ENCODE measurements at regions not wholly inside any gene's neighbourhood (a gene's known extent, or its start where the extent isn't known, plus 50 kb on each side); places are given as distances from the start of the nearest gene placed in this dataset.

GRCh38 chr5:13640270-13640669 lies 304.2 kb downstream of the DNAH5 start:
- Histone ChIP-seq H3K27me3 (no peaks in the 10 kb centered on the region), H3K4me1 (no peaks in the 10 kb centered on the region), H3K9me3 (no peaks in the 10 kb centered on the region), H3K36me3 (no peaks in the 10 kb centered on the region), H3K4me3 (no peak overlapping the region), H3K27ac (no peak overlapping the region)
- TF ChIP-seq POLR2A (IDR thresholded peaks at IDR 0.05) = no peak
- TF ChIP-seq, protein P1, sequence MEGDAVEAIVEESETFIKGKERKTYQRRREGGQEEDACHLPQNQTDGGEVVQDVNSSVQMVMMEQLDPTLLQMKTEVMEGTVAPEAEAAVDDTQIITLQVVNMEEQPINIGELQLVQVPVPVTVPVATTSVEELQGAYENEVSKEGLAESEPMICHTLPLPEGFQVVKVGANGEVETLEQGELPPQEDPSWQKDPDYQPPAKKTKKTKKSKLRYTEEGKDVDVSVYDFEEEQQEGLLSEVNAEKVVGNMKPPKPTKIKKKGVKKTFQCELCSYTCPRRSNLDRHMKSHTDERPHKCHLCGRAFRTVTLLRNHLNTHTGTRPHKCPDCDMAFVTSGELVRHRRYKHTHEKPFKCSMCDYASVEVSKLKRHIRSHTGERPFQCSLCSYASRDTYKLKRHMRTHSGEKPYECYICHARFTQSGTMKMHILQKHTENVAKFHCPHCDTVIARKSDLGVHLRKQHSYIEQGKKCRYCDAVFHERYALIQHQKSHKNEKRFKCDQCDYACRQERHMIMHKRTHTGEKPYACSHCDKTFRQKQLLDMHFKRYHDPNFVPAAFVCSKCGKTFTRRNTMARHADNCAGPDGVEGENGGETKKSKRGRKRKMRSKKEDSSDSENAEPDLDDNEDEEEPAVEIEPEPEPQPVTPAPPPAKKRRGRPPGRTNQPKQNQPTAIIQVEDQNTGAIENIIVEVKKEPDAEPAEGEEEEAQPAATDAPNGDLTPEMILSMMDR (IDR thresholded peaks at IDR 0.05) = no peak
- TF ChIP-seq POLR2AphosphoS5 (IDR thresholded peaks at IDR 0.05) = no peak
- TF ChIP-seq EP300 (IDR thresholded peaks at IDR 0.05) = no peak
- DNase-seq = no peak
- WGBS, 2 donors = 30 to 63% methylated on average over 2 of the region's 2 CpGs
- intact Hi-C loops (cut with DNase I) = no loop called here

DNA sequence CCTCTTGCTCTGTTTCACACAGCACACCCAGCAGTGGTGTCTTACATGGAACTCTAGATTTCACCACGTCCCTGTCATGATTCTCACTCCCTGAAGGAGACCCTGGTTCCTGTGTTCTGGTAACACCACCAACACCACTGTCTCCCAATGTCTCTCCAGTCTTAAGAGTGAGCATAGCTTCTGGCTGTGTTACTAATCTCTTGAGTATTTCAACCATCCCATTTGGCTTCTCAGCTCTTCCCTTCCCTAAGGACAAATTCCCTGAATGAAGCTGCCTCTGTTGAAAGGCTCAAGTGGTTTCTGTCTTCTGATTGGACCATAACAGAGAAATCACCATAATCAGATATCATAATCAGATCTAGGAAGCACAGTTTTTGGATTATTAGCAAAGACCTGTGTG lies 311.8 kb downstream of the DNAH5 start:
- DNase-seq = no peak
- Histone ChIP-seq H3K9me3 (no peaks in the 10 kb centered on the region), H3K4me3 (no peak overlapping the region), H3K4me1 (no peaks in the 10 kb centered on the region), H3K27me3 (no peaks in the 10 kb centered on the region), H3K27ac (no peak overlapping the region), H3K36me3 (no peaks in the 10 kb centered on the region)
- intact Hi-C loops (cut with DNase I) = no loop called here
- TF ChIP-seq POLR2AphosphoS5 (IDR thresholded peaks at IDR 0.05) (no peak), POLR2A (IDR thresholded peaks at IDR 0.05) (no peak), EP300 (IDR thresholded peaks at IDR 0.05) (no peak)
- TF ChIP-seq, protein P1 (IDR thresholded peaks at IDR 0.05) = no peak
- WGBS, 2 donors = 14 to 36% methylated on average over 1 of the region's 1 CpG

DNA sequence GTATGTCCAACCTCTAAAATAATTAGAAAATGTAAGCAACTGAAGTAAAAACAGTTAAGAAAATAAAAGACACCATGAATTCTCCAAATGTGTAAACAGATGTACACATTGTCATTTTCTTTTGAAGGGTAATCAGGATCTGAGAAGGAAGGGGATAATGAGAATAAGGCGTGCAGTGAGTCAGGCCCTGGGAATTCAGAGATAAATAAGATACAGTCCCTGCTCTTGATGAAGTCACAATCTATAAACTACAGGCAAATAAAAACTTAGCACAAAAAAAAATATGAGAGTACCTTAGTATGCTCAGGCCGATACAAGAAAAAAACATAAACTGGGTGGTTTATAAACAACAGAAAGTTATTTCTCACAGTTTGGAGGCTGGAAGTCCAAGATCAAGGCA lies 315.3 kb downstream of the DNAH5 start:
- 79 to 82% methylated on average over 2 of the region's 2 CpGs for WGBS, 2 donors
- no peak overlapping the region for H3K27ac ChIP-seq

GRCh38 chr5:13627673-13628454 lies 316.6 kb downstream of the DNAH5 start:
- intact Hi-C loops (cut with DNase I) = no loop called here
- TF ChIP-seq, protein P1 (IDR thresholded peaks at IDR 0.05) = no peak
- TF ChIP-seq POLR2A (IDR thresholded peaks at IDR 0.05) = no peak
- TF ChIP-seq POLR2AphosphoS5 (IDR thresholded peaks at IDR 0.05) = no peak
- TF ChIP-seq EP300 (IDR thresholded peaks at IDR 0.05) = no peak
- WGBS, 2 donors = 56 to 75% methylated on average over 3 of the region's 3 CpGs

More for the DNA sequence above, 315.3 kb downstream of the DNAH5 start:
- Histone ChIP-seq H3K27me3 (no peaks in the 10 kb centered on the region), H3K9me3 (no peaks in the 10 kb centered on the region), H3K4me1 (no peaks in the 10 kb centered on the region), H3K4me3 (no peak overlapping the region), H3K36me3 (no peaks in the 10 kb centered on the region)
- intact Hi-C loops (cut with DNase I) = no loop called here
- no peak for DNase-seq
- TF ChIP-seq POLR2A (IDR thresholded peaks at IDR 0.05) (no peak), POLR2AphosphoS5 (IDR thresholded peaks at IDR 0.05) (no peak), EP300 (IDR thresholded peaks at IDR 0.05) (no peak)
- TF ChIP-seq, protein P1 (IDR thresholded peaks at IDR 0.05) = no peak

More at GRCh38 chr5:13627673-13628454, 316.6 kb downstream of the DNAH5 start:
- Histone ChIP-seq H3K9me3 (no peaks in the 10 kb centered on the region), H3K27me3 (no peaks in the 10 kb centered on the region), H3K4me3 (no peak overlapping the region), H3K36me3 (no peaks in the 10 kb centered on the region), H3K4me1 (no peaks in the 10 kb centered on the region), H3K27ac (no peak overlapping the region)
- DNase-seq = no peak

Measured in sigmoid colon (tissue), 6 donors.